ENCODE measurements at regions not wholly inside any gene's neighbourhood (a gene's known extent, or its start where the extent isn't known, plus 50 kb on each side); places are given as distances from the start of the nearest gene placed in this dataset.
"Not testable (repeated sequence)": the region's sequence is repeated elsewhere in the genome, so short reads cannot be mapped to it uniquely, and the experiment has no call there.

- no peak for DNase-seq
- Histone ChIP-seq H3K36me3 (no peaks in the 10 kb centered on the region), H3K27ac (no peak overlapping the region), H3K4me1 (no peaks in the 10 kb centered on the region), H3K4me3 (no peak overlapping the region), H3K27me3 (no peaks in the 10 kb centered on the region), H3K9me3 (no peaks in the 10 kb centered on the region)
- TF ChIP-seq CTCF (IDR thresholded peaks at IDR 0.05), result no peak
- no peak for ATAC-seq
- intact Hi-C loops (cut with DNase I), result no loop called here
Observed at GRCh38 chr1:82366689-82367088, 566.0 kb downstream of the ADGRL2 start.

DNA sequence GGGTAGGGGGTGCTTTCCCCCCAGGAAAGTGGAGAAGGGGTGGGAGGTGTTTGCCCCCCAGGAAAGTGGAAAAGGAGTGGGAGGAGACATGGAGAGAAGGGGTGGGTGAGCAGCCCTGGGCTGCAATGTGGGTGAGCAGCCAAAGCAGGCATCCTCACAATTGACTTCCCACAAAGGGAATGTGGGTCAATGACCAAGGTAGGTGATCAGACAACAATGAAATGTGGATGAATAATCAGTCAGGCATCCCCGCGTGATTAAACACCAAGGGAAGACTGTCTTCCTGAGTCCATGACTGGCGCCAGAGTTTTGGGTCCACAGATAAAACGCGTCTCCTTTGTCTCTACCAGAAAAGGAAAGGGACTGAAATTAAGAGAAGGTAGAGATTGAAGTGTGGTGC, 558.8 kb downstream of the ADGRL2 start:
- intact Hi-C loops (cut with DNase I); H3K4me3 ChIP-seq; ATAC-seq: not testable (repeated sequence)

GRCh38 chr1:82358706-82359105, 558.0 kb downstream of the ADGRL2 start:
- H3K4me1 ChIP-seq; H3K36me3 ChIP-seq; H3K4me3 ChIP-seq; intact Hi-C loops (cut with DNase I); H3K27me3 ChIP-seq; H3K27ac ChIP-seq; DNase-seq; H3K9me3 ChIP-seq; ATAC-seq: not testable (repeated sequence)

More for the DNA sequence above, 558.8 kb downstream of the ADGRL2 start:
- H3K27me3 ChIP-seq, H3K36me3 ChIP-seq, H3K27ac ChIP-seq, DNase-seq, H3K9me3 ChIP-seq, H3K4me1 ChIP-seq: not testable (repeated sequence)

- H3K27me3 ChIP-seq; H3K36me3 ChIP-seq; H3K9me3 ChIP-seq; H3K27ac ChIP-seq; H3K4me1 ChIP-seq; ATAC-seq; H3K4me3 ChIP-seq; DNase-seq; intact Hi-C loops (cut with DNase I): not testable (repeated sequence)
Observed at GRCh38 chr1:82354546-82354945, 553.8 kb downstream of the ADGRL2 start.

DNA sequence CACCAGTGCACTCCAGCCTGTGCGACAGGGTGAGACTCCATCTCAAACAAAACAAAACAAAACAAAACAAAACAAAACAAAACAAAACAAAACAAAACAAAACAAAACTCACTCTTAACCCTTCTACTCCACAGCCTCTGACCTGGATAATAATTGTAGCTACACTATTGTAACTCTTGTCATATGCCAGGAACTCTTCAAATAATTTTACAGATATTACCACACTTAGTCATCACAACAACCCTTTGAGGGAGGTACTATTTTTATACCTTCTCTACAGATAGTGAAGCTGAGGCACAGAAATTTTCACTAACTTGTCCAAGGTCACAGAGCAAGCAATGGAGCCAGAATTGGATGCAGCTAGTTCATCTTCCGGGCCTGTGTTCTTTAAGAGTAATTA, 547.8 kb downstream of the ADGRL2 start:
- DNase-seq (no peak), ATAC-seq (no peak)
- Histone ChIP-seq H3K9me3 (peaks cover 0 to 14% of the 10 kb centered on the region in 2 donors), H3K4me1 (no peaks in the 10 kb centered on the region), H3K27ac (no peak overlapping the region), H3K36me3 (no peaks in the 10 kb centered on the region), H3K27me3 (no peaks in the 10 kb centered on the region), H3K4me3 (no peak overlapping the region)
- intact Hi-C loops (cut with DNase I), result no loop called here
- TF ChIP-seq CTCF (IDR thresholded peaks at IDR 0.05), result no peak

DNA sequence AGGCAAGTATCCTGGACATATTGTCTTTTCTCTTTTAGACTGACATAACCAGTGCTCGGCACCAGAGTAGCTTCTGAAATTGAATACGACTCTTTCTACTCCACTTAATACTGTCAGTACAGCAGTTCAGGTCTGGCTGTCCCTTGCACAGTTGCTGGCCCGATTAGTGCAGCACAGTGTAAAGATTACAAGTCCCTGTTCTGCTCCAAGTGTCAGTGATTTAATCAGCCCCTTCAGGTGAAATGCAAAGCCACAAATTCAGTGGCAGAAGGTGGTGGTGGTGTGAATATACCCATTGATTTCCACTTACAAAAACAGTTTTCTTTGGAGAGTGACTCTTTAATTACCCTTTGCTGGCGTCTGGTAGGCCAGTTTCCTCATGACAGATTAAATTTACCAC, 545.4 kb downstream of the ADGRL2 start:
- H3K27ac ChIP-seq, result no peak overlapping the region
- H3K4me3 ChIP-seq, result no peak overlapping the region
- no peak for ATAC-seq
- no peaks in the 10 kb centered on the region for H3K36me3 ChIP-seq
- TF ChIP-seq CTCF (IDR thresholded peaks at IDR 0.05), result no peak
- H3K9me3 ChIP-seq, result peaks cover 0 to 14% of the 10 kb centered on the region in 2 donors
- H3K4me1 ChIP-seq, result no peaks in the 10 kb centered on the region
- no peak for DNase-seq
- intact Hi-C loops (cut with DNase I), result no loop called here
- H3K27me3 ChIP-seq, result no peaks in the 10 kb centered on the region

- H3K27me3 ChIP-seq, result no peaks in the 10 kb centered on the region
- H3K4me3 ChIP-seq, result no peak overlapping the region
- no peak for TF ChIP-seq CTCF (IDR thresholded peaks at IDR 0.05)
- DNase-seq (no peak), ATAC-seq (no peak)
- no peaks in the 10 kb centered on the region for H3K4me1 ChIP-seq
- no peak overlapping the region for H3K27ac ChIP-seq
- intact Hi-C loops (cut with DNase I), result no loop called here
- H3K9me3 ChIP-seq, result no peaks in the 10 kb centered on the region
- no peaks in the 10 kb centered on the region for H3K36me3 ChIP-seq
Observed at GRCh38 chr1:82343381-82343780, 542.6 kb downstream of the ADGRL2 start.

Measured in left lung (tissue), 4 donors.